ENCODE measurements at regions not wholly inside any gene's neighbourhood (a gene's known extent, or its start where the extent isn't known, plus 50 kb on each side); places are given as distances from the start of the nearest gene placed in this dataset.

DNA sequence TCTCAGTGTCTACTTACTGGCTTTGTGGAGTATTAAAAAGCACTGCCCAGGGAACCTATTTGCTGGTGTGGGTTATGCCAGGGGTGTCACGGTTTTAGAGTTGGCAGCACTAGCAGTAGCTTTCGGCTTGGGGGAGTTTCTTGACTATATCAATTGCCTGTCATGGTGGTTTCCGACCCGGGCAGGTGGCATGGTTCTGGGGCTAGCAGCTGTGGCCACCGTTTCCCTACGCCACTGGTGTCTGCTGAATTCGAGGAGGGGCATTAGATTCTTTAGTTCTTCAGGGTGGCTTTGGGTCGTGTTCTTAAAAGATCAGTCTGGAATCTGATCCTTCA is 55.6 kb upstream of the FOXC1 start:
- DNase-seq (no peak), ATAC-seq (ENCODE audit: low FRiP score in 2 of 2) (no peak)
- peaks cover 0 to 12% (median 0%) of the 10 kb centered on the region in 4 donors for H3K4me1 ChIP-seq
- H3K36me3 ChIP-seq = no peaks in the 10 kb centered on the region
- WGBS, 2 donors = 78 to 86% methylated on average over 7 to 8 of the region's 8 CpGs
- no peaks in the 10 kb centered on the region for H3K9me3 ChIP-seq
- peak overlapping the region in 3 of 4 donors; percentile 51 to 63 (median 57) for H3K4me3 ChIP-seq
- H3K27me3 ChIP-seq = no peaks in the 10 kb centered on the region
- TF ChIP-seq, protein P1, sequence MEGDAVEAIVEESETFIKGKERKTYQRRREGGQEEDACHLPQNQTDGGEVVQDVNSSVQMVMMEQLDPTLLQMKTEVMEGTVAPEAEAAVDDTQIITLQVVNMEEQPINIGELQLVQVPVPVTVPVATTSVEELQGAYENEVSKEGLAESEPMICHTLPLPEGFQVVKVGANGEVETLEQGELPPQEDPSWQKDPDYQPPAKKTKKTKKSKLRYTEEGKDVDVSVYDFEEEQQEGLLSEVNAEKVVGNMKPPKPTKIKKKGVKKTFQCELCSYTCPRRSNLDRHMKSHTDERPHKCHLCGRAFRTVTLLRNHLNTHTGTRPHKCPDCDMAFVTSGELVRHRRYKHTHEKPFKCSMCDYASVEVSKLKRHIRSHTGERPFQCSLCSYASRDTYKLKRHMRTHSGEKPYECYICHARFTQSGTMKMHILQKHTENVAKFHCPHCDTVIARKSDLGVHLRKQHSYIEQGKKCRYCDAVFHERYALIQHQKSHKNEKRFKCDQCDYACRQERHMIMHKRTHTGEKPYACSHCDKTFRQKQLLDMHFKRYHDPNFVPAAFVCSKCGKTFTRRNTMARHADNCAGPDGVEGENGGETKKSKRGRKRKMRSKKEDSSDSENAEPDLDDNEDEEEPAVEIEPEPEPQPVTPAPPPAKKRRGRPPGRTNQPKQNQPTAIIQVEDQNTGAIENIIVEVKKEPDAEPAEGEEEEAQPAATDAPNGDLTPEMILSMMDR (IDR thresholded peaks at IDR 0.05) = no peak
- no peak for TF ChIP-seq POLR2AphosphoS5 (IDR thresholded peaks at IDR 0.05)
- TF ChIP-seq POLR2A (IDR thresholded peaks at IDR 0.05) = no peak
- no peak for TF ChIP-seq EP300 (IDR thresholded peaks at IDR 0.05)
- H3K27ac ChIP-seq = peak overlapping the region in 2 of 4 donors; percentile 82 to 85

DNA sequence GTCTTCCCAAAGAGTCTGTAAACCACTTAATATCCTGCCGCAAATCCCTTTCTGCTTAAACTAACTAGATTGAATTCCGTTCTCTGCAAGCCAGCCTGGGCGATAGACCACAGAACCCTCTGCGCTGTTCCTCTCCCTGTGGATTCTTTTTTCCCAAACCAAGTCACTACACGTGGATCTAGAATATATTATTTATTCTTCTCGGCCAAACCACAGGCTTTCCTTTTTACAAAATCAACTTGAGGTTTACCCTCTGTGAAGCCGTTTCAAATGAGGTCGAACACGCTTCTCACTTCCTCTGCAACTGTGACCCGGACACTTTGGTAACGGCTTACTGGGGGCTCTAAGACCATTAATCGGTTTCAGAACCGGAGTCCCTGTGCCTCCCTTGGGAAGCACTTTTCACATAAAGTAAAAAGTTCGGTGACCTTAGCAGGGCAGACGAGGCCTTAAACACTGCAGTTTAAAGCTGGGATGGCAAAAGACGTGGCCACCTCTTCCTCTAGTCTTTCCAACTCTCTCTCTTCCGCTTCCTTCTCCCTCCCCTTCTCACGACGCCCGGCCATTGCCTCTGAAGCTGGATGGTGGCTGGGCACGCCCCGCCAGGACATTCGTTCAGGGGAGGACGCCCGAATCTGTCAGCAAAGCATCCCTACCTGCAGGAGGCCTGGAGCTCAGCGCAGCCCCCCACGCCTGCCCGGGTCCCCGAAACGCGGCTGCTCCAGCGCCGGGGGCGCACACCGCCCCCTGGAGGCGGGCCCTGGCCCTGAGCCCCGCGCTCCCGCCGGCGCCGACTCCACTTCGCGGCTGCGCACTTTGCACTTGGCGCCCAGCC is 55.0 kb upstream of the FOXC1 start:
- WGBS, 2 donors = 18 to 45% methylated on average over 25 to 45 of the region's 46 CpGs
- Histone ChIP-seq H3K4me3 (peak overlapping the region; percentile 13 to 63 (median 54)), H3K27ac (peak overlapping the region; percentile 43 to 85 (median 66)), H3K9me3 (no peaks in the 10 kb centered on the region), H3K27me3 (no peaks in the 10 kb centered on the region), H3K36me3 (no peaks in the 10 kb centered on the region), H3K4me1 (peaks cover 0 to 12% (median 0%) of the 10 kb centered on the region in 4 donors)
- peak; percentile 66 to 96 for ATAC-seq (ENCODE audit: low FRiP score in 2 of 2)
- no peak for TF ChIP-seq POLR2AphosphoS5 (IDR thresholded peaks at IDR 0.05)
- TF ChIP-seq, protein P1 (IDR thresholded peaks at IDR 0.05) = peak; percentile 64 to 90 (median 84)
- TF ChIP-seq POLR2A (IDR thresholded peaks at IDR 0.05) = peak in 1 of 4 donors; percentile 58
- DNase-seq = peak; percentile 66 to 97

DNA sequence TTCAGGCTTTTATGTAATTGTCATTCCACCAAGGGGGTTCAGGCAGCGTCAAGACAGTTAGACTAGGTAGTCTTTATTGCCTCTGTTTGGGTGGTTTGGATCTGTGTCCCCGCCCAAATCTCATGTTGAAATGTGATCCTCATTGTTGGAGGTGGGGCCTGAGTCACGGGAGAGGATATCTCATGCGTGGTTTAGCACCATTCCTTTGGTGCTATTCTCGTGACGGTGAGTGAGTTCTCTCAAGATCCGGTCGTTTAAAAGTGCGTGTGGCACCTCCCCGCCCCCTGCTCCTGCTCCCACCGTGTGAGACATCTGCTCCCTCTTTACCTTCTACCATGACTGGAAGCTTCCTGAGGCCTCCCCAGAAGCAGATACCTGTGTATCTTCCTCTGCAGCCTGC is 51.3 kb upstream of the FOXC1 start:
- WGBS, 2 donors = 82% methylated on average over 11 of the region's 11 CpGs
- Histone ChIP-seq H3K27me3 (no peaks in the 10 kb centered on the region), H3K36me3 (no peaks in the 10 kb centered on the region), H3K4me1 (peaks cover 0 to 12% (median 0%) of the 10 kb centered on the region in 4 donors), H3K4me3 (no peak overlapping the region), H3K9me3 (no peaks in the 10 kb centered on the region), H3K27ac (no peak overlapping the region)
- ATAC-seq (ENCODE audit: low FRiP score in 2 of 2) (no peak), DNase-seq (no peak)
- TF ChIP-seq POLR2A (IDR thresholded peaks at IDR 0.05) (no peak), EP300 (IDR thresholded peaks at IDR 0.05) (no peak), POLR2AphosphoS5 (IDR thresholded peaks at IDR 0.05) (no peak)
- TF ChIP-seq, protein P1 (IDR thresholded peaks at IDR 0.05) = no peak

Small RNA genes in the stretch of these regions (small RNA-seq; reads per million reads assigned to genes)
- 0 reads per million in 4 donors for gene RN7SL352P

Data from upper lobe of left lung (tissue), 6 donors.